ENCODE measurements at regions not wholly inside any gene's neighbourhood (a gene's known extent, or its start where the extent isn't known, plus 50 kb on each side); places are given as distances from the start of the nearest gene placed in this dataset.

DNA sequence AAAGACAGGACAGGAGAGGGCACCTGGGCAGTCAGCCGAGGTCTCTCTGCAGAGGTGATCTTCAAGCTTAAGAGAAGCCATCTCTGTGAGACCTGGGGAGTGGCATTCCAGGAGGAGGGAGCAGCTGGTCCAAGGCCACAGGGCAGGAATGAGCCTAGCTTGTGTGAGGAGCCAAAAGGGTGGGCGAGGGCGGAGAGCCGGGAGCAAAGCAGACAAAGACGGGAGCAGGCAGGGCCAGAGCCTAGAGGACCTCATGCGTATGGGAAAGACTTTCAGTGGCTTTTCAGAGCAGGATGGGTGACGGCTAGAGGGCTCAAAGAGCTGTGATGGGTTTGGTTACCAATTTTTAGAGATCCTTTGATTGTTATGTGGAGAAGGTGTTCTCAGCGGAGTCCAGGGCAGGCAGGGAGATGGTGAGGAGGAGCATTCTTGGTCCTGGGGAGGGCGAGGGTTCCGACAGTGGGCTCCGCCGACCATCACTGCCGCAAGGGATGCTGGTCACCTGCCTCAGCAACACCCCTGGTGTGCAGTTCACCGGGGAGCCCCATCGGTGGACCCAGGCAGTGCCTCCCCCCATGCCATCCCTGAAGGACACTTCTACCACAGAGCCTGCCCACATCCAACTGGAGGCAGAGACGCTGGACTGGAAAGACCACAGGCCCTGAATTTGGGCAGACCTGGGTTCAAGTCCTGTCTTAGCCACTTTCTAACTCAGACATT is 122.9 kb upstream of the IRF2BP2 start (continued):
- TF ChIP-seq EED (CRISPR knock-in tag; IDR thresholded peaks at IDR 0.05) (0 out of 2 replicates have a peak, but pooled peaks have one; percentile 67), HNF4A (CRISPR knock-in tag; IDR thresholded peaks at IDR 0.05) (no peak), SNAPC2 (CRISPR knock-in tag; IDR thresholded peaks at IDR 0.05) (no peak), TEAD3 (CRISPR knock-in tag; optimal IDR thresholded peaks at IDR 0.05; ENCODE audit: borderline replicate concordance) (peak; percentile 69), ZNF678 (CRISPR knock-in tag; IDR thresholded peaks at IDR 0.05) (0 out of 2 replicates have a peak, but pooled peaks have one; percentile 16), CCDC6 (CRISPR knock-in tag; IDR thresholded peaks at IDR 0.05) (no peak), KDM2A (CRISPR knock-in tag; IDR thresholded peaks at IDR 0.05; ENCODE audit: borderline replicate concordance, low read depth) (no peak), ZNF543 (CRISPR knock-in tag; IDR thresholded peaks at IDR 0.05) (0 out of 2 replicates have a peak, but pooled peaks have one; percentile 35)
- TF ChIP-seq, protein P1, sequence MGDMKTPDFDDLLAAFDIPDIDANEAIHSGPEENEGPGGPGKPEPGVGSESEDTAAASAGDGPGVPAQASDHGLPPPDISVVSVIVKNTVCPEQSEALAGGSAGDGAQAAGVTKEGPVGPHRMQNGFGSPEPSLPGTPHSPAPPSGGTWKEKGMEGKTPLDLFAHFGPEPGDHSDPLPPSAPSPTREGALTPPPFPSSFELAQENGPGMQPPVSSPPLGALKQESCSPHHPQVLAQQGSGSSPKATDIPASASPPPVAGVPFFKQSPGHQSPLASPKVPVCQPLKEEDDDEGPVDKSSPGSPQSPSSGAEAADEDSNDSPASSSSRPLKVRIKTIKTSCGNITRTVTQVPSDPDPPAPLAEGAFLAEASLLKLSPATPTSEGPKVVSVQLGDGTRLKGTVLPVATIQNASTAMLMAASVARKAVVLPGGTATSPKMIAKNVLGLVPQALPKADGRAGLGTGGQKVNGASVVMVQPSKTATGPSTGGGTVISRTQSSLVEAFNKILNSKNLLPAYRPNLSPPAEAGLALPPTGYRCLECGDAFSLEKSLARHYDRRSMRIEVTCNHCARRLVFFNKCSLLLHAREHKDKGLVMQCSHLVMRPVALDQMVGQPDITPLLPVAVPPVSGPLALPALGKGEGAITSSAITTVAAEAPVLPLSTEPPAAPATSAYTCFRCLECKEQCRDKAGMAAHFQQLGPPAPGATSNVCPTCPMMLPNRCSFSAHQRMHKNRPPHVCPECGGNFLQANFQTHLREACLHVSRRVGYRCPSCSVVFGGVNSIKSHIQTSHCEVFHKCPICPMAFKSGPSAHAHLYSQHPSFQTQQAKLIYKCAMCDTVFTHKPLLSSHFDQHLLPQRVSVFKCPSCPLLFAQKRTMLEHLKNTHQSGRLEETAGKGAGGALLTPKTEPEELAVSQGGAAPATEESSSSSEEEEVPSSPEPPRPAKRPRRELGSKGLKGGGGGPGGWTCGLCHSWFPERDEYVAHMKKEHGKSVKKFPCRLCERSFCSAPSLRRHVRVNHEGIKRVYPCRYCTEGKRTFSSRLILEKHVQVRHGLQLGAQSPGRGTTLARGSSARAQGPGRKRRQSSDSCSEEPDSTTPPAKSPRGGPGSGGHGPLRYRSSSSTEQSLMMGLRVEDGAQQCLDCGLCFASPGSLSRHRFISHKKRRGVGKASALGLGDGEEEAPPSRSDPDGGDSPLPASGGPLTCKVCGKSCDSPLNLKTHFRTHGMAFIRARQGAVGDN (CRISPR knock-in tag; IDR thresholded peaks at IDR 0.05): peak; percentile 82
- TF ChIP-seq, protein P2, sequence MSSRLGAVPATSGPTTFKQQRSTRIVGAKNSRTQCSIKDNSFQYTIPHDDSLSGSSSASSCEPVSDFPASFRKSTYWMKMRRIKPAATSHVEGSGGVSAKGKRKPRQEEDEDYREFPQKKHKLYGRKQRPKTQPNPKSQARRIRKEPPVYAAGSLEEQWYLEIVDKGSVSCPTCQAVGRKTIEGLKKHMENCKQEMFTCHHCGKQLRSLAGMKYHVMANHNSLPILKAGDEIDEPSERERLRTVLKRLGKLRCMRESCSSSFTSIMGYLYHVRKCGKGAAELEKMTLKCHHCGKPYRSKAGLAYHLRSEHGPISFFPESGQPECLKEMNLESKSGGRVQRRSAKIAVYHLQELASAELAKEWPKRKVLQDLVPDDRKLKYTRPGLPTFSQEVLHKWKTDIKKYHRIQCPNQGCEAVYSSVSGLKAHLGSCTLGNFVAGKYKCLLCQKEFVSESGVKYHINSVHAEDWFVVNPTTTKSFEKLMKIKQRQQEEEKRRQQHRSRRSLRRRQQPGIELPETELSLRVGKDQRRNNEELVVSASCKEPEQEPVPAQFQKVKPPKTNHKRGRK (CRISPR knock-in tag; IDR thresholded peaks at IDR 0.05): no peak
- TF ChIP-seq, protein P3, sequence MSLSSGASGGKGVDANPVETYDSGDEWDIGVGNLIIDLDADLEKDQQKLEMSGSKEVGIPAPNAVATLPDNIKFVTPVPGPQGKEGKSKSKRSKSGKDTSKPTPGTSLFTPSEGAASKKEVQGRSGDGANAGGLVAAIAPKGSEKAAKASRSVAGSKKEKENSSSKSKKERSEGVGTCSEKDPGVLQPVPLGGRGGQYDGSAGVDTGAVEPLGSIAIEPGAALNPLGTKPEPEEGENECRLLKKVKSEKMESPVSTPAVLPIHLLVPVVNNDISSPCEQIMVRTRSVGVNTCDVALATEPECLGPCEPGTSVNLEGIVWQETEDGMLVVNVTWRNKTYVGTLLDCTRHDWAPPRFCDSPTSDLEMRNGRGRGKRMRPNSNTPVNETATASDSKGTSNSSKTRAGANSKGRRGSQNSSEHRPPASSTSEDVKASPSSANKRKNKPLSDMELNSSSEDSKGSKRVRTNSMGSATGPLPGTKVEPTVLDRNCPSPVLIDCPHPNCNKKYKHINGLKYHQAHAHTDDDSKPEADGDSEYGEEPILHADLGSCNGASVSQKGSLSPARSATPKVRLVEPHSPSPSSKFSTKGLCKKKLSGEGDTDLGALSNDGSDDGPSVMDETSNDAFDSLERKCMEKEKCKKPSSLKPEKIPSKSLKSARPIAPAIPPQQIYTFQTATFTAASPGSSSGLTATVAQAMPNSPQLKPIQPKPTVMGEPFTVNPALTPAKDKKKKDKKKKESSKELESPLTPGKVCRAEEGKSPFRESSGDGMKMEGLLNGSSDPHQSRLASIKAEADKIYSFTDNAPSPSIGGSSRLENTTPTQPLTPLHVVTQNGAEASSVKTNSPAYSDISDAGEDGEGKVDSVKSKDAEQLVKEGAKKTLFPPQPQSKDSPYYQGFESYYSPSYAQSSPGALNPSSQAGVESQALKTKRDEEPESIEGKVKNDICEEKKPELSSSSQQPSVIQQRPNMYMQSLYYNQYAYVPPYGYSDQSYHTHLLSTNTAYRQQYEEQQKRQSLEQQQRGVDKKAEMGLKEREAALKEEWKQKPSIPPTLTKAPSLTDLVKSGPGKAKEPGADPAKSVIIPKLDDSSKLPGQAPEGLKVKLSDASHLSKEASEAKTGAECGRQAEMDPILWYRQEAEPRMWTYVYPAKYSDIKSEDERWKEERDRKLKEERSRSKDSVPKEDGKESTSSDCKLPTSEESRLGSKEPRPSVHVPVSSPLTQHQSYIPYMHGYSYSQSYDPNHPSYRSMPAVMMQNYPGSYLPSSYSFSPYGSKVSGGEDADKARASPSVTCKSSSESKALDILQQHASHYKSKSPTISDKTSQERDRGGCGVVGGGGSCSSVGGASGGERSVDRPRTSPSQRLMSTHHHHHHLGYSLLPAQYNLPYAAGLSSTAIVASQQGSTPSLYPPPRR (CRISPR knock-in tag; IDR thresholded peaks at IDR 0.05; ENCODE audit: borderline replicate concordance): 0 out of 2 replicates have a peak, but pooled peaks have one; percentile 18
- TF ChIP-seq, protein P4, sequence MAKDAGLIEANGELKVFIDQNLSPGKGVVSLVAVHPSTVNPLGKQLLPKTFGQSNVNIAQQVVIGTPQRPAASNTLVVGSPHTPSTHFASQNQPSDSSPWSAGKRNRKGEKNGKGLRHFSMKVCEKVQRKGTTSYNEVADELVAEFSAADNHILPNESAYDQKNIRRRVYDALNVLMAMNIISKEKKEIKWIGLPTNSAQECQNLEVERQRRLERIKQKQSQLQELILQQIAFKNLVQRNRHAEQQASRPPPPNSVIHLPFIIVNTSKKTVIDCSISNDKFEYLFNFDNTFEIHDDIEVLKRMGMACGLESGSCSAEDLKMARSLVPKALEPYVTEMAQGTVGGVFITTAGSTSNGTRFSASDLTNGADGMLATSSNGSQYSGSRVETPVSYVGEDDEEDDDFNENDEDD (CRISPR knock-in tag; IDR thresholded peaks at IDR 0.05; ENCODE audit: borderline replicate concordance): peak; percentile 17; the same call in 1 of the 2 replicates
